Gastroesophageal sphincter (tissue), 3 donors: ENCODE measurements at regions not wholly inside any gene's neighbourhood (a gene's known extent, or its start where the extent isn't known, plus 50 kb on each side); places are given as distances from the start of the nearest gene placed in this dataset.

Experiments
- POLR2A ChIP-seq, 2 donors: fragments of 450-650 bp; IDR thresholded peaks; one replicate each; pipeline ENCODE4 v1.6.1; 2017; ENCODE audit warnings: antibody characterized with exemption in 2 of 2, mild to moderate bottlenecking in 2 of 2, moderate library complexity in 1 of 2
- TF ChIP-seq, protein P1 (sequence below), 4 experiments: fragments of 200-600 bp in 2 of 4; fragments of 450-650 bp in 2 of 4; sonication (generic) in 1 of 4; IDR thresholded peaks; one replicate each; pipeline ENCODE4 v1.5.1; 2017 to 2019; ENCODE audit warnings: antibody characterized with exemption in 4 of 4, mild to moderate bottlenecking in 2 of 4, moderate library complexity in 2 of 4

DNA sequence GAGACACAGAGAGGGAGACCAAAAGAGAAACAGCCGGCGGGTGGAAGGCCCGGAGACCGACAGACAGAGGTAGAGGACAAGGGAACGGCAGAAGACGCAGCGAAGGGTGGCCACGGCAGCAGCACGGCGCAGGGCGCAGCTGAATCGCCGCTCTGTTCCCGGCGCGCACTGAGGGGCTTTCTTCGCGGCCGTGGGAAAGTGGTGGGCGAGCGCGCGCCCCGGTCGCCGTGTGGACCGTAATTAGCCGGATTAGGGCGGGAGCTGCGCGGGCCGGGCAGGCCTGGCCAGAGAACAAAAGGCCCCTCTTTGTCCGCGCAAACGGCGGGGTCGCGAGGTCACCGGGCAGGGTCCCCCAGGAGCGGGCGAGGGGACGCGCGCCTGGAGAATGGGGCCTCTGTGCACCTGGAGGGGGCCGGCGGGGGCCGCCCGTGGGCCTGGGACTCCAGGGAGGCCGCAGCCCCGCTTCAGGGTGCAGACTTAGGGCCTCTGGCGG, 158.3 kb downstream of the ZFP36L2 start:
- TF ChIP-seq, protein P1, sequence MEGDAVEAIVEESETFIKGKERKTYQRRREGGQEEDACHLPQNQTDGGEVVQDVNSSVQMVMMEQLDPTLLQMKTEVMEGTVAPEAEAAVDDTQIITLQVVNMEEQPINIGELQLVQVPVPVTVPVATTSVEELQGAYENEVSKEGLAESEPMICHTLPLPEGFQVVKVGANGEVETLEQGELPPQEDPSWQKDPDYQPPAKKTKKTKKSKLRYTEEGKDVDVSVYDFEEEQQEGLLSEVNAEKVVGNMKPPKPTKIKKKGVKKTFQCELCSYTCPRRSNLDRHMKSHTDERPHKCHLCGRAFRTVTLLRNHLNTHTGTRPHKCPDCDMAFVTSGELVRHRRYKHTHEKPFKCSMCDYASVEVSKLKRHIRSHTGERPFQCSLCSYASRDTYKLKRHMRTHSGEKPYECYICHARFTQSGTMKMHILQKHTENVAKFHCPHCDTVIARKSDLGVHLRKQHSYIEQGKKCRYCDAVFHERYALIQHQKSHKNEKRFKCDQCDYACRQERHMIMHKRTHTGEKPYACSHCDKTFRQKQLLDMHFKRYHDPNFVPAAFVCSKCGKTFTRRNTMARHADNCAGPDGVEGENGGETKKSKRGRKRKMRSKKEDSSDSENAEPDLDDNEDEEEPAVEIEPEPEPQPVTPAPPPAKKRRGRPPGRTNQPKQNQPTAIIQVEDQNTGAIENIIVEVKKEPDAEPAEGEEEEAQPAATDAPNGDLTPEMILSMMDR (IDR thresholded peaks at IDR 0.05): no peak
- no peak for TF ChIP-seq POLR2A (IDR thresholded peaks at IDR 0.05)
